Cardiac septum (tissue), 1 donor: ENCODE measurements at regions not wholly inside any gene's neighbourhood (a gene's known extent, or its start where the extent isn't known, plus 50 kb on each side); places are given as distances from the start of the nearest gene placed in this dataset.

Experiments used
- DNase-seq: peaks from one replicate; pipeline ENCODE4 v3.0.0-alpha.2; 2020; ENCODE audit warnings: low spot score
- intact Hi-C: fragments of 100-400 bp; cut with DNase I; formaldehyde crosslinking; loops from one replicate; pipeline ENCODE4 v1.14.0; 2022
- donor health status: DM: no; HTN: no; CAD: no.

- intact Hi-C loops, result no loop called here
- no peak for DNase-seq
Measured at GRCh38 chr4:13196721-13197120, 287.4 kb downstream of the RAB28 start.

GRCh38 chr4:13193662-13194061 is 290.5 kb downstream of the RAB28 start:
- intact Hi-C loops, result no loop called here
- DNase-seq, result no peak

- intact Hi-C loops, result no loop called here
- no peak for DNase-seq
Measured at GRCh38 chr4:13190093-13190721, 293.9 kb downstream of the RAB28 start.

- intact Hi-C loops, result no loop called here
- DNase-seq, result no peak
Measured at GRCh38 chr4:13184199-13184598, 299.9 kb downstream of the RAB28 start.

- intact Hi-C loops, result no loop called here
- no peak for DNase-seq
Measured at GRCh38 chr4:13182133-13182532, 302.0 kb downstream of the RAB28 start.

- intact Hi-C loops, result no loop called here
- no peak for DNase-seq
Measured at GRCh38 chr4:13181681-13182080, 302.5 kb downstream of the RAB28 start.

GRCh38 chr4:13180701-13181100 is 303.4 kb downstream of the RAB28 start:
- DNase-seq, result no peak
- intact Hi-C loops, result no loop called here

- intact Hi-C loops, result no loop called here
- no peak for DNase-seq
Measured at GRCh38 chr4:13178621-13179020, 305.5 kb downstream of the RAB28 start.

GRCh38 chr4:13176741-13177142 is 307.4 kb downstream of the RAB28 start:
- intact Hi-C loops, result no loop called here
- DNase-seq, result no peak

GRCh38 chr4:13174926-13175325 is 309.2 kb downstream of the RAB28 start:
- no peak for DNase-seq
- intact Hi-C loops, result no loop called here

- no peak for DNase-seq
- intact Hi-C loops, result no loop called here
Measured at GRCh38 chr4:13174001-13174400, 310.1 kb downstream of the RAB28 start.

- intact Hi-C loops, result no loop called here
- DNase-seq, result no peak
Measured at GRCh38 chr4:13171292-13172057, 312.7 kb downstream of the RAB28 start.

GRCh38 chr4:13169731-13170525 is 314.2 kb downstream of the RAB28 start:
- no peak for DNase-seq

GRCh38 chr4:13168326-13168725 is 315.8 kb downstream of the RAB28 start:
- intact Hi-C loops, result no loop called here

More at GRCh38 chr4:13169731-13170525, 314.2 kb downstream of the RAB28 start:
- intact Hi-C loops, result no loop called here

GRCh38 chr4:13166214-13166613 is 317.9 kb downstream of the RAB28 start:
- intact Hi-C loops, result no loop called here
- DNase-seq, result no peak

More at GRCh38 chr4:13168326-13168725, 315.8 kb downstream of the RAB28 start:
- DNase-seq, result no peak

GRCh38 chr4:13164783-13165331 is 319.3 kb downstream of the RAB28 start:
- intact Hi-C loops, result no loop called here
- no peak for DNase-seq

GRCh38 chr4:13162886-13163285 is 321.3 kb downstream of the RAB28 start:
- intact Hi-C loops, result no loop called here
- no peak for DNase-seq

GRCh38 chr4:13160920-13161319 is 323.2 kb downstream of the RAB28 start:
- DNase-seq, result no peak
- intact Hi-C loops, result no loop called here

GRCh38 chr4:13159041-13159620 is 325.0 kb downstream of the RAB28 start:
- no peak for DNase-seq
- intact Hi-C loops, result no loop called here

- intact Hi-C loops, result no loop called here
- DNase-seq, result no peak
Measured at GRCh38 chr4:13151194-13151593, 332.9 kb downstream of the RAB28 start.
